ENCODE measurements at regions not wholly inside any gene's neighbourhood (a gene's known extent, or its start where the extent isn't known, plus 50 kb on each side); places are given as distances from the start of the nearest gene placed in this dataset.

- no peak for TF ChIP-seq POLR2A (IDR thresholded peaks at IDR 0.05)
- no peak for TF ChIP-seq CTCF (IDR thresholded peaks at IDR 0.05)
These were observed 176.8 kb downstream of the TUSC7 start for GRCh38 chr3:116886202-116886893.

Measured in adrenal gland (tissue), 5 donors.